HG03159 (cell line): ENCODE measurements at regions not wholly inside any gene's neighbourhood (a gene's known extent, or its start where the extent isn't known, plus 50 kb on each side); places are given as distances from the start of the nearest gene placed in this dataset.
"Not testable (repeated sequence)": the region's sequence is repeated elsewhere in the genome, so short reads cannot be mapped to it uniquely, and the experiment has no call there.

ENCODE experiments used
- ATAC-seq: cut with Tn5 transposase; IDR thresholded peaks from one replicate; pipeline ENCODE4 v1.9.1; 2021; ENCODE audit warnings: mild to moderate bottlenecking, moderate library complexity; ENCODE audit not compliant: unreplicated experiment

- no peak for ATAC-seq
These were observed 127.2 kb downstream of the UTP18 start for GRCh38 chr17:51387582-51387981.

GRCh38 chr17:51387986-51388385, 127.6 kb downstream of the UTP18 start:
- ATAC-seq = no peak

GRCh38 chr17:51389875-51390274, 129.5 kb downstream of the UTP18 start:
- ATAC-seq = no peak

GRCh38 chr17:51391982-51392654, 131.8 kb downstream of the UTP18 start:
- ATAC-seq = no peak

GRCh38 chr17:51395621-51396020, 135.3 kb downstream of the UTP18 start:
- no peak for ATAC-seq

GRCh38 chr17:51397361-51398127, 137.2 kb downstream of the UTP18 start:
- no peak for ATAC-seq

- no peak for ATAC-seq
These were observed 137.8 kb downstream of the UTP18 start for GRCh38 chr17:51398128-51398525.

GRCh38 chr17:51398687-51399086, 138.3 kb downstream of the UTP18 start:
- ATAC-seq = no peak

GRCh38 chr17:51401279-51401678, 140.9 kb downstream of the UTP18 start:
- no peak for ATAC-seq

- ATAC-seq = no peak
These were observed 142.6 kb downstream of the UTP18 start for GRCh38 chr17:51402899-51403298.

GRCh38 chr17:51407576-51407975, 147.2 kb downstream of the UTP18 start:
- ATAC-seq = no peak

- no peak for ATAC-seq
These were observed 159.1 kb downstream of the UTP18 start for GRCh38 chr17:51419476-51419875.

- no peak for ATAC-seq
These were observed 161.2 kb downstream of the UTP18 start for GRCh38 chr17:51421525-51421924.

- no peak for ATAC-seq
These were observed 162.3 kb downstream of the UTP18 start for GRCh38 chr17:51422634-51423033.

- ATAC-seq = no peak
These were observed 163.2 kb downstream of the UTP18 start for GRCh38 chr17:51423421-51424160.

GRCh38 chr17:51425773-51426172, 165.4 kb downstream of the UTP18 start:
- no peak for ATAC-seq

- peak; percentile 21 for ATAC-seq
These were observed 167.0 kb downstream of the UTP18 start for GRCh38 chr17:51427323-51427811.

- ATAC-seq = peak; percentile 75
These were observed 167.5 kb downstream of the UTP18 start for GRCh38 chr17:51427856-51428255.

- ATAC-seq = no peak
These were observed 168.5 kb downstream of the UTP18 start for GRCh38 chr17:51428668-51429495.

- ATAC-seq = not testable (repeated sequence)
These were observed 169.6 kb downstream of the UTP18 start for GRCh38 chr17:51429938-51430337.

GRCh38 chr17:51430591-51430990, 170.2 kb downstream of the UTP18 start:
- ATAC-seq = no peak
